HEK293 (cell line): ENCODE measurements at regions not wholly inside any gene's neighbourhood (a gene's known extent, or its start where the extent isn't known, plus 50 kb on each side); places are given as distances from the start of the nearest gene placed in this dataset.

Experiments used
- CTCF ChIP-seq: fragments of 450-650 bp; formaldehyde crosslinking; IDR thresholded peaks from 2 replicates; pipeline ENCODE4 v1.5.1; 2016; ENCODE audit warnings: missing biosample characterization, missing genetic modification characterization
- PRDM1 ChIP-seq: fragments of 450-650 bp; formaldehyde crosslinking; IDR thresholded peaks from 2 replicates; pipeline ENCODE4; 2016; ENCODE audit warnings: missing biosample characterization, missing genetic modification characterization
- TCF7L2 ChIP-seq: IDR thresholded peaks from 2 replicates; pipeline ENCODE4 v1.6.1; 2011; ENCODE audit warnings: low read depth, mild to moderate bottlenecking, inconsistent platforms, low read length, moderate library complexity, borderline replicate concordance
- ZNF610 ChIP-seq: fragments of 450-650 bp; formaldehyde crosslinking; IDR thresholded peaks from 2 replicates; pipeline ENCODE4 v1.5.1; 2016; ENCODE audit warnings: missing biosample characterization, missing genetic modification characterization, borderline replicate concordance

GRCh38 chr21:16201718-16202117 is 471.9 kb downstream of the USP25 start:
- TF ChIP-seq PRDM1 (no peak), ZNF610 (tag by site-specific recombination) (no peak), TCF7L2 (no peak), CTCF (no peak)
